ENCODE measurements at regions not wholly inside any gene's neighbourhood (a gene's known extent, or its start where the extent isn't known, plus 50 kb on each side); places are given as distances from the start of the nearest gene placed in this dataset.

DNA sequence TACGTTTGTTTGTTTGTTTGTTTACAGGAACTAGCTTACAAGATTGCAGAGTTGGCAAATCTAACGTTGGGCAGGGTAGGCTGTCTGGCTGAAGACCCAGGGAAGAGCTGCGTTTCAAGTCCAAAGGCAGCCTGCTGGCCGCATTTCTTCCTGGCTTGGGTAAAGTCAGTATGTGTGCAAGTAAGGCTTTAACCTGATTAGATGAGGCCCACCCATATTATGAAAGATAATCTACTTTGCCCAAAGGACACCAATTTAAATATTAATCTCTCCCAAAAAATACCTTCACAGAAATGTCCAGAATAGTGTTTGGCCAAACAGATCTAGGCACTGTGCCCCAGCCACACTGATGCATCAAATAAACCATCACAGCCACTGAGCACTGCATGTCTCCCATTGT is 228.9 kb upstream of the HABP2 start:
- no peak for DNase-seq (ENCODE audit: low read depth in 2 of 2)

DNA sequence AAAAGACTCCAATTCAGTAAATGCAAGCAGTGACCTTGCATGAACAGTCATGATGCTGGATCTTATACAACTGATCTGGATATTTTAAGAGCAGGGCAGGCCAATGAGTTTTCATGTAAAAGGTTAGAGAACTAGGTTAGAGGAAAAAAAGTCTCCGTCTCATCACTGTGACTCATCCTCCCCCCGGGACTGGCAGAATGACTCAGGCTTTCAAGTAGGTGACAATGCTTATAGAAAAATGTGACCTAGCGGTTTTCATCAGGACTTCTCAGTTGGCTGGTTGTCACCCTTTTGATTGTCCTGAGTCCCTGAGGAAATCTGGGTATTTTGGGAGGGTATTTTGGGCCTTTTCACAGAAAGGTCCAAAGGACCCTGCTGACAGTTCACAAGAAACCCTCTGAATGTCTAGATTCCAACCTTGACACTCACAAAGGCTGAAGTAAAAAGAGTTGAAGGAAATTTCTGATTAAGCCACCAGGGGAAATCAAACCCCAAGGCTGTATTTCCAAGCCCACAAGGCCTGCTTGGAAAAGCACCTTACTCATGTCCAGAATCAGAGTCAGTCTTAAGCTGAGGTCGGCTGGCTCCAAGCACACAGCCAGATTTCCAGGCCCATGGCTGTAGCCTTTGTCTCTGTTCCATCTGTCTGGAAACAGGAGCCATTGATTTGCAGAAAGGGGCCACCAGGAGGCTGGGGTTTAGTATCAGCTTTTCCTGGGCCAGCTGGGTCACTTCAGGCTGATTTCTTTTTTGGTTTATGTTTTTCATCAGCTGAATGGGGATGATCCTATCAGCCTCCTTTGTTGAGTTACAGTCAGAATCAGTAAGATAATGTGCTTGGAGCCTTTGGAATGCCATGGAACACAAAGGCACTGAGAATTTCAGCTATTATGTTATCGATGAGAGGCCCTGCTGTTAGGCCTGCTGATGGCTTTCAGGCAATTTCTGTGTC is 226.4 kb upstream of the HABP2 start:
- DNase-seq (ENCODE audit: low read depth in 2 of 2), result no peak

DNA sequence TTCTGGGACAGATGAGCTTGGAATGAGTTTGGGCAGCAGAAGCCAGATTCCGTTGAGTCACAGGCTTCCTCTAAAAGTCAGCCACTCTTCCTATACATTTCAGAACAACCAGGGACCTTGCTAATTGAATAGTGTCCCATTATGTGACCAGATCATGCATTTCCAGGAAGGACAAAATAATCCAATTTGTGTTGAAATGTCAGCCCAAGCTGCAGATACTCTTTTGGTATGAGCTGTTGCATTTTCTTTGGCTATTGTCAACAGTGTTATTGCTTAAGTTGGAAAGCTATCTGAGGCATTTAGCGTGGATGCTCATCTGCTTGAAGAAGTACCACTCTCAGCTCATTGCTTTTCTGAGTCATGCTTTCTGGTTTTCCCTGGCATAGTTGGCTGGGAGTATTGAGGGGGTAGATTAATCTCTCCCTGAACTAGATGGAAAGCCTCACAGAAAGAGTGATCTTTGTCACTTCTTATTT is 223.7 kb upstream of the HABP2 start:
- no peak for DNase-seq (ENCODE audit: low read depth in 2 of 2)

DNA sequence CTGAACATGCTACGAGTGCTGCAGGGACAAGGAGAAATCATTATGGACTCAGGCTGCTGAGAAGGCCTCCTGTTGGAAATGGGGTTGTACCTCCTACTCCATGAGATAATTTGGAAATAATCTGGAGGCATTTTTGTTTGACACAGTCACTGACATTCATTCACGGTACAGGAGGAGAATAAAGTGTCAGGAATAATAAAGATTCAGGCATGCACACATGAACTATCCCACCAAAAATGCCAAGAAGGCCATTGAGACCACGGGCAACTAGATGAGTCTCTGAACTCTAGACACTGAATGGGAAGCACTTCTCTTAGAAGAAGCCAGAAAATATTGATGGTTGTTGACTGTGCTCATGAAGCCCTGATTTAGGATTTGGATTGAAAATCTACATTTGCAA is 220.9 kb upstream of the HABP2 start:
- DNase-seq (ENCODE audit: low read depth in 2 of 2), result no peak

DNA sequence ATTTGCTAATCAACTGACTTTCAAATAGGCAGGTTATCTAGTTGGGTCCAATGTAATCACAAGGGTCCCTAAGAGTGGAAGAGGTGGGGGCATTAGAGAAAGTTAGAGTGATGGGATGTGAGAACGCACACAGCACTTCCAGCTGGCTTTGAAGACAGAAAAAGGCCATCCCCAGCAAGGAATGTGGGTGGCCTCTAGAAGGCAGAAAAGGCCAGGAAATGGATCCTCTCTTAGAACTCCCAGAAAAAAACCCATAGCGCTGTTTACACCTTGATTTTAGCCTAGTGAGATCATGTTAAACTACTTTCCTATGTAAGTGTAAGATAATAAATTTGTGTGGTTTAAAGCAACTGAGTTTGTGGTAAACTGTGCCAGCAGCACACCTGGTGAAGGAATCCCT is 219.5 kb upstream of the HABP2 start:
- no peak for DNase-seq (ENCODE audit: low read depth in 2 of 2)

DNA sequence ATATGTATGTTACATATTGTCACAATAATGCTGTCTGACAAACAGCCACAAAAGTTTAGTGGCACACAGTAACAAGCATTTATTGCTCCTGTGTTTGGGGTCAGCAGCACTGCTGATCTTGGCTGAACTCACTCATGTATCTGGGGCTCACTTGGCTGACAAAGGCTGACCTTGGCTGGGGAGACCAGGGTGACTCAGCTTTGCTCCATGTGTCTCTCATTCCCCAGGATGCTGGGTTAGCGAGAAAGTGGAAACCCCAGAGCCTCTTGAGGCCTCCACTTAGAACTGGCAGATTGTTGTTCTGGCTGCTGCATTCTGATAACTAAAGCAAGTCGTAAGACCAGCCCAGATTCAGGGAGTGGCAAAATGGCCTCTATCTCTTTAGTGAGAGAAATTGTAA is 217.3 kb upstream of the HABP2 start:
- no peak for DNase-seq (ENCODE audit: low read depth in 2 of 2)

DNA sequence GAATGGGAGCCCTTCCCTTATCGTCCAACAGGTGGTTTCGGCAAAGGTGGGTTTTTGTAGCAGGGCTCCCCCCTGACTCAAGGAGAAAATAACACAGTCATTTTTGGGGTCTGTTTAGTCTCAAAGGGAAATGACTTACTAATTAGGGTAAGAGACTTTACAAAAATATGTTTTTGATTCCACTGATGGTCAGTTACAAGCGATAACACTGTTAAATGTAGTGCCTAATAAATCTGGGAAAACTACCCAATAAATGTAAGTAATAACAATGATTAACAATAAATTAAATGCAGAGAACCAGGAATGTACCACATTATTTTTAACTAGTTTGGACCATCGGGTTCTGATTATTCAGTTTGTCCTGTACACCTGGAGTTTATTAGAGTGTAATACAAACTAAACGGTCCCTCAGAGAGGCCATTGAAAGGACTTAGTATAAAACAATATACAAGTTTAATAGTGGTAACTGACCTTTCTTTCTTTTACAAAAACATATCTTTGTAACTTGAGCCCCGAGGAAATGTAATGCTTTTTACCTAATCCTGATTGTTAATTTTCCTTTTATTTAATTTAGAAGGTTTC is 216.2 kb upstream of the HABP2 start:
- no peak for DNase-seq (ENCODE audit: low read depth in 2 of 2)

DNA sequence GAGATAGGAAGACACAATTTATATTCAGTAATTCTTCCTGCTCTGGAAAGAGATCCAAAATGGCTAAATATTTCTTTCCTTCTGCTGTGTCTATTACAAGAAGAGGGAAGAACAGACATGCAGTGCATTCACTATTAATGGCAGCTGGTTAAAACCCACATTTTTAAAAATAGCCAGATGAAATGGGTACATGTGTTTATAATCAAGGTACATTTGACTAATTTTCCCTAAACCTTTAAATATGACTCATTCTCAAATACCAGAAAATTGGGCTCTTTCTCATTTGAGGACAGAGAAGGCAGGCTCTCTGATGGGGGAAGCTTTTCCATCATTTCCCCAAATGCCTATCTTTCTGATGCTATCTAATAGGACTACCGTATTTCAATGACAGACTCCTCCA is 215.7 kb upstream of the HABP2 start:
- DNase-seq (ENCODE audit: low read depth in 2 of 2), result no peak

DNA sequence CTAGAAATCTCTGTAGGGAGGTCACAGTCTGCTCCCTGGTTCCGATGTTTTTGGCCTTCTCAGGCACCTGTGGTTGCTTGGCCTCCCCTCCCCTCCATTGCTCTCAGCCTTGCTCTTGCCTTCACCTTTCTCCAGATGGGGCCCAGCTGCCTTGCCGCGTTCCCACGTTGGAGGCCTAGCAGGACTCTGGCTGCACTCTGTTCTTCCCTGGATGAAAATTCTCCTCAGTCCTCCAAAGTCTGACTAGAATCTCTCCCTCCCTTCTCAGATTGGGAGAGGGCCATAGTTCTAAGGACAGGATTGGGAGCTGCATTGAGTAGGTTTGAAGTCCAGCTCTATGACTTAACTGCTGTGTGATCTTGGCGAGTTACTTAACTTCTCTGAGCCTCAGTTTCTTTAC is 213.7 kb upstream of the HABP2 start:
- DNase-seq (ENCODE audit: low read depth in 2 of 2), result no peak

DNA sequence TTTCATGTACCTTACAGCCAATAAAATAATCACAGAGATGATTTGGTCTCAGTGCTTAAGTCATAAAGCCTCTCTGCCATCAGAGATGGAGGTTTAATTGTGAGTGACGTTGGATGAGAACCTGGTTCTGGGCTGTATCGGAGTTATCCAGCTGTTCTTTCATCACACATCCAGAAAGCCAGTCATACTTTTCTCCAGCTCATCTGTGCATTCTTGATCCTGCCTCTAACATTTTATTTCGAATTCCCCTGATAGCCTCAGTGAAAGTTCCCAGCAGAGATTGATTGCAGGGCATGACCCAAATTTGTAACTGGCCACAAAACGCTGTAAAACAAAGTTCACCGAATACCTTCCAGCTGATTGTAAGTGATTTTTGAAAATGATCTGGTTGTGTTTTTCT is 212.6 kb upstream of the HABP2 start:
- no peak for DNase-seq (ENCODE audit: low read depth in 2 of 2)

DNA sequence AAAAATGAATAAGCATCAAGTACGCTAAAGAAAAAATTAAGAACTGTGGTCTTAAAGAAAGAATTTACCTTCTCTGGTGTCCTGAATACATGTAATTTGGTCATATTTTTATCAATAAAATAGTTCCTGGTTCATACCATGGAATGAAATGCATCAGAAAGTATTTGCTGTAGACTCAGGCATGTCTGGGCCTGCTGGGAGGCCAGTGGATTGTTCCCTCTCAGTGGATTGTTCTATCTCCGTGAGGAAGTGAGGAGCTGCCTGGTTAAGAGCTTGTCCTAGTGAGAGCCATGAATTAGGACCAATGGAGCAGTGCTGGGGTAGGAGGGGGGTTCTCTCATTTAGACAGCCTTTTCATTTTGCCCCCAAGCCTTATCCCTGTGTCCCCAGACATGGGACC is 211.7 kb upstream of the HABP2 start:
- no peak for DNase-seq (ENCODE audit: low read depth in 2 of 2)

DNA sequence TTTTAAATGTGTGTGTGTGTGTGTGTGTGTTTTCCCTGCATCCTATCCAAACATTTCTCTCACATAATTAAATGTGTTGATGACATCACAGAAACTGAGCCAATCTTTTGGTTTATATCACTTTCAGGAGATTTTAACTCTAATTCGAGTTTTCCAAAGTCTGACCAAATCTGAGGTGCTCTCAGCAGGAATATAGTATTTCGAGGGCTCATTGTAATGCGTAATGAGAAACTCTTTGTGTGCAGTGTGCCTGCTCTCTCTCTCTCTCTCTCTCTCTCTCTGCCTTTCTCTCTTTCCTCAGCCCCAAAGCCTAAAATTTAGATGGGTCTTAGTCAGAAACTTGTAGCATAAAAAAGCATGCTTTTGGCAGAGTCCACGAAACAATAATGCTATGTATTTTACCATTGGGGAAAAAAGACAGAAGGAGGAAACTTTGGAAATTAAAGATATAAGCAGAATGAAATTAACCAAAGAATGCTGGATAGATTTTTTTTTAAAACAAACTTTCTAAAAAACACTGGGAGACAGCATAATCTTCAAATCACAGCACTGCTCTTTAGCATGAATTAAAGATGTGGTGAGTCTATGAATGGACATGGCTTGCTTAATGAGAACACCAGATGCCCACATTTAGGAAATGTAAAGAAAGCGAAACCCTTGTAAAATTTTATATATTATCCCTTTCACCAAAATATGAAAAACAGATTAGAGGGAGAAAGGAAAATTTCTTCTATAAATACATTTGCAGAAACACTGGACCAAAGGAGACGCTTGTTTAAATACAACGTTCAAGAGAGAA is 206.8 kb upstream of the HABP2 start:
- no peak for DNase-seq (ENCODE audit: low read depth in 2 of 2)

DNA sequence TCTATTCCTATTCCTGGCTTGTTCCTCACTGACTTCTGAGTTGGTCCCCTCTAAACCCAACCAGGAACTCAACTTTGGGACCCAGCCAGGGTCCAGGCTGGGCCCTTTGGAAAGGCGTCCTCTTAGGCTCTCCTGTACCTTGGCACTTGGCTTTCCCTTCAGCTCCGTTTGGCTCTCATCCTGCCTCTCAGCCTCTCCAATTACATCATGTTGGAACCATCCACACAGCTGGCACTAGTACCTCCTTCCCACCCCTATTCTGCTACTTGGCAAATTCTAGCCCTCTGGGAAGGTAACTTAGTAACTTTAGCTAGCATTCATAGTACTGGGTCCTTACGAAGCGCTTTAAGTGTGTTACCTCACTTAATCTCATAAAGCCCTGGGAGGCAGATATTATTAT is 205.3 kb upstream of the HABP2 start:
- DNase-seq (ENCODE audit: low read depth in 2 of 2), result no peak

DNA sequence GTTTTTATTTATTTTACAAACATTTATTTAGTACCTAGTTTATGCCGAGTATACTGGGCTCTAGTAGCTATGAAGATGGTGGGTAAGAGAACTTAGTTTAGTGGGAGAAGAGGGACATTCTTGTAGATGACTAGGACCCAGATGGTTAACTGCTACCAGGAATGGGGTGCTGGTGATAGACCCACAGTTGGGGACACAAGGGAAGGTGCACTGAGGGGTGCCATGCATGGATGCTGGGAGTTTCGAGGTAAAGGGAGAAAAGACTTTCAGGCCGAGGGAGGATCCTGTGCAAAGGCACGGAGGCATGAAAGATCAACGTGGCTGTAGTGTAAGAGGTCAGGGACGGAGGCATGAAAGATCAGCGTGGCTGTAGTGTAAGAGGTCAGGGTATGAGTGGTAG is 204.2 kb upstream of the HABP2 start:
- DNase-seq (ENCODE audit: low read depth in 2 of 2), result no peak

DNA sequence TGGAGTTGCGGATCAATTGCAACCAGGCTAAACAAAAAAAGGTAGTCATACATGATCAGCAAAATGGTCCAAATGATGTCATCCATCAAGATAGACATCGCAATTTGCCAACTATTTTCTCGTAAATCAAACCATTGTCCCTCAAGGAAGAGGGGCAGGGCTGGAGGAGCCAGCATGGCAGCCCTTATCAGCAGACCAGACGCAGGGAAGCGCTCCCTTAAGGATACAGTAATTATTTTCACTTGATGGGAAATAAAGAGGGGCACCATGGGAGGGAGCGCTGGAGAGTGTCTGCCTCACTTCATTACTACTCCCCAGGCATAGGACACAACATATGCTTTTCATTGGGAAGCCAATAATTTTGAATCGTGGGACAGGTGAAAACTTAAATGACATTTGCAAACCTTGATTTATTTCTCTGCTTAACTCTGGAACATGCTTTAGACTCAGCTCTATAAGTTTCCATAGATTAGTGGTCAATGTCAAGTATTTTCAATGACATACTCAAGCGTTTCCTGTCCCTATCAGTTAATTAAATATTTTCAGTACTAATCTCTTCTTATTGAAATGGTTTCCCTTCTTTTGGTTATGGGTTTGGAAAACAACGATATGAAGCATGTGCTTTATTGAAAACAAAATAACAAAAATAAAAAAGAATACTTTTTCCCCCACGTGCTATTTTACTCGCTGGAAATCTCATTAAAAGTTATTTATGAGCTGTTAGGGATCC is 202.4 kb upstream of the HABP2 start:
- DNase-seq (ENCODE audit: low read depth in 2 of 2), result no peak

DNA sequence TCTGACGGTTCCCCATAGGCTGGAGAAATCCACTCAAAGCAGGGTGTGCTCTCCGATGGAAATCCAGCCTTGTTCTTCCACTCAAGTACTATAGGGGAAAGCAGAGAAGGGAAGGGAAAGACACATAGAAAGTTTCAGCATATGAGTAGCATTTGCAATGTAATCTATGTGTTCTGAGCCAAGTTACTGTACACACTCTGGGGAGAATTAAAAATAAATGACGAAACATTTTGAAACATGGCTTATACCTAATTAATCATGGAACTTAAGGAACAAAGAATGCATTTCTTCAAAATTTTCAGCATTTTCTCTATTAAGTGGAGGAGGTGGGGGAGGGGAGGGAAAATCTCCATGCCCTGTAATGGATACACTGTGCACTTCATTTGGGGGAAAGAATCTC is 198.1 kb upstream of the HABP2 start:
- DNase-seq (ENCODE audit: low read depth in 2 of 2), result no peak

DNA sequence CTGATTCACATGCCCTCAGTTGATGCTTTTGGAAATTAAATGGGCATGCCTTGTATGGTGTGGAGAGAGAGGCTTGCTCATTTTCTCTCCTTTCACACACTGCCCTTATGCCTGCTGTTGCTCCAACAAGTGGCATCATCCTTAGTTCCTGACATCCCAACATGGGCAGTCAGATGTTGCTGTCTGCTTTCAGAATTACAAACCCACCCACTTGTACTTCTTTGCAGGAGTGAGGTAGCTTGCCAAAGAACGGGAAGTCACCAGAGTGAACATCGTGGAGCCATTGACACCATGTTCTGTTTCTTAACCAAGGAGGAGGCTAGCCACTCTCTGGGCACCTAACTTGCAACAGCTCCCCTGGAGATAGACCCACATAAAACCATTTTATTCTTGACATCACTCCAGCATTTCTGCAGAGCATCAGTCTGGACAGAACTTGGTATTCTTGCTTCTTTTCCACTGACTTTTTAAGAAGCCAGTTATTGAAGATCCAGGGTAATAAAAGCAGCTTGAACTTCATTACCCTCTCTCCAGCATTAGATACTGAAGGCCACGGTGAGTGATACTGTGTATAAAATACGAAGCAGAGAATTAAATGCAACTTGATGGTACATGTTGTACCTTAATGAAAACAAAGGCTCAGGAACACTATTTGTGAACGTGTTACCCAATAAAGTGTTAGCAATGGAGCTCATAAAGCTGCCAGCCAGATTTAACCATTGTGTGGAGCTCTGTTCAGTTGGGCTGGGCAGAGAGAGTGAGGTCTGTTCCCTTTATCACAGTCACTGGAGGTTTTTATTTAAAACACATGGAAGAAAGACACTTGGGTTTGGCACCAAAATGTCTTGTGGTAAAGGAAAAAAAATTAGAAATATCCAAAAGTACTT is 195.8 kb upstream of the HABP2 start:
- DNase-seq (ENCODE audit: low read depth in 2 of 2), result no peak

DNA sequence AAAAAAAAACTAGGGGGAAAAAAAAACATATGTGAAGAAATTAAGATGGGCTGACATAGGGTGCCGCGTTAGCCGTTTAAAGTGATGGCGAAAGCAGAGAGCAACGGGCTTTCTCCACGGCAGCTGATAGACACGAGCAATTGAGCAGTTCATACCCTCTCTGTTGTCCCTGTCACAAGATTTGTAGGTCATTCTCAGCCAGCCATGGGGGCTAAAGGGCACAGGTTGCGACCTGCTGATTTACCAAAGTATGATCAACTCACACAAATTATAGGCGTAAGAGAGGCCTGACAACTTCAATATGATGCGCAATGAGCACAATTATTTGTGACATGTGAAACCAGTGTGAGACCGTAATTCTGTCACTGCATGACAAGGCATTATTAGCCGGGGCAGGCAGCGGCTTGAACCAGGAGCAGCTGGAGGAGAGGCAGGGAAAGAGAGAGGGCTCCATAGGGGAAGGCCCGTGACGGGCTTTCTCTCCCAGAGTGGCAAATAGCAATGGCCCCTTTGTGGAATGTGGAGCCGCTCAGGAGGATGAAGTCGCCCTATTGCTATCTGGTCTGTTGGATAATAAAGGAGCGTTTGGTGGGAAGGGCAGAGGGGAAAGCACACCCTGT is 195.1 kb upstream of the HABP2 start:
- no peak for DNase-seq (ENCODE audit: low read depth in 2 of 2)

DNA sequence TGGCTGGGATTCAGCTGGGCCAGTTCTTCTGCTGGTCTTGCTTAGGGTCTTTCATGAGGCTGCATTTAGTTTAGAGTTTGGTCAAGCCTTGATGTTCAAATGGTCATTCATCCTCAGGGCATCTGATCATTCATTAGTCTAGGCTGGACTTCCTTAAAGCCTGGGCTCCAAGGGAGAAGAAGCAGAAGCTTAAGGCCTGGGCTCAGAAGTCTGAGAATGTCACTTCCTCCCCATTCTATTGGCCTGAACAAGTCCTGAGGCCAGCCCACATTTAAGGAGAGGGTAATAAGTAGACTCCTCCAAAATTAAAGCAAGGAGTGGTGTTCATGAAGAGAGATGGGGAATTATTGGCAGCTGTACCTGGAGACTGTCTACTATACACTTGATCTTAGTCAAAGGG is 193.2 kb upstream of the HABP2 start:
- no peak for DNase-seq (ENCODE audit: low read depth in 2 of 2)

DNA sequence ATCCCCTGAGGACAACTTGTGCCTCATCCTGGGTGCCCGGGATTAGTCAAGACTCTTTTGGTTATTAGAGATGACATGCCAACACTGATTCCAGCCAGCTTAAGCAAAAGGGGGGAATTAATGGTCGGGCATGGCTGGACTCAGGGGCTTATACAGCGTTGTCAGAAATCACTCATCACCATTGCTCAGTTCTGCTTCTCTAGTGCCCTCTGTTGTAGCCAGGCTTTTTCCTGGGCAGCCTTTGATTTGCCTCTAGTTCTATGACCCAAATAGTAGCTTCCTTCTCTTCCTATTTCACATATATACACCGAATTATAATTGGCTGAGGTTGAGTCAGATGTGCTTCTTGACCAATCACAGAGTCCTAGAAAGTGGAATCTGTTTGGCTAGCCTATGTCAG is 192.0 kb upstream of the HABP2 start:
- DNase-seq (ENCODE audit: low read depth in 2 of 2), result no peak

Data from stimulated activated CD4-positive, alpha-beta T cell treated with anti-CD3 and anti-CD28 coated beads, Interleukin-1b, Interleukin-23, amount 100 ng/mL, for 1 hour (primary cell).